ENCODE measurements at regions not wholly inside any gene's neighbourhood (a gene's known extent, or its start where the extent isn't known, plus 50 kb on each side); places are given as distances from the start of the nearest gene placed in this dataset.
A peak's percentile ranks its signal among the peaks of the same experiment; 100 is the strongest.

DNA sequence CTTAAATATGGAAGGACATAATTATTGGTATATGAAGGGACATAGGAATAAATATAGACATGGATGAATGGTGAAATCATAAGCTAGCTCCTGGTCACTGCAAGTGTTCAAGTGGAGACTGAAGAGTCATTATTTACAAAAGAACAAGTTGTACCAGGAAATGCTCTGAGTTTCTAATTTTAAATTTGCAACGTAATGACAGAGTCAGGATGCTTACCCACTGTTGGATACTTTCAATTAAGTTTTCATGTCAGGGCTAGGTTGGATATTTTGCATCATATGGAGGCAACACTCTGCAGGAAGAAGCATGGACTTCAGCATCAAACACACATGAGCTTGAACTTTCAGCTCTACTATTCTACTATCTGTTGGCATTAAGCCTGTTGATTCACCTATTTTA, 499.6 kb upstream of the C1orf87 start:
- Histone ChIP-seq H3K27me3 (ENCODE audit: control insufficient read depth in 4 of 4, insufficient read depth in 4 of 4, low read length in 3 of 4) (no peaks in the 10 kb centered on the region), H3K9ac (ENCODE audit: low read depth in 1 of 2, low read length in 2 of 2) (no peak overlapping the region), H3K4me3 (ENCODE audit: low read depth in 1 of 3, low read length in 3 of 3) (no peak overlapping the region), H3K9me3 (ENCODE audit: control insufficient read depth in 4 of 4, low read length in 3 of 4) (no peaks in the 10 kb centered on the region), H3K4me1 (ENCODE audit: control insufficient read depth in 4 of 4, insufficient read depth in 4 of 4, low read length in 3 of 4) (no peaks in the 10 kb centered on the region), H3K27ac (ENCODE audit: low read depth in 1 of 2, low read length in 2 of 2) (no peak overlapping the region), H3K36me3 (ENCODE audit: control insufficient read depth in 4 of 4, insufficient read depth in 3 of 4, low read depth in 1 of 4, low read length in 3 of 4) (no peaks in the 10 kb centered on the region)
- no peak for DNase-seq (ENCODE audit: low spot score)
- peak; percentile 19 to 36 for TF ChIP-seq HNF4A (conservative IDR thresholded peaks at IDR 0.05)
- no peak for TF ChIP-seq FOXA2 (IDR thresholded peaks at IDR 0.05)
- no peak for TF ChIP-seq EGR1 (IDR thresholded peaks at IDR 0.05; ENCODE audit: low read depth in 2 of 2)
- TF ChIP-seq, protein P1, sequence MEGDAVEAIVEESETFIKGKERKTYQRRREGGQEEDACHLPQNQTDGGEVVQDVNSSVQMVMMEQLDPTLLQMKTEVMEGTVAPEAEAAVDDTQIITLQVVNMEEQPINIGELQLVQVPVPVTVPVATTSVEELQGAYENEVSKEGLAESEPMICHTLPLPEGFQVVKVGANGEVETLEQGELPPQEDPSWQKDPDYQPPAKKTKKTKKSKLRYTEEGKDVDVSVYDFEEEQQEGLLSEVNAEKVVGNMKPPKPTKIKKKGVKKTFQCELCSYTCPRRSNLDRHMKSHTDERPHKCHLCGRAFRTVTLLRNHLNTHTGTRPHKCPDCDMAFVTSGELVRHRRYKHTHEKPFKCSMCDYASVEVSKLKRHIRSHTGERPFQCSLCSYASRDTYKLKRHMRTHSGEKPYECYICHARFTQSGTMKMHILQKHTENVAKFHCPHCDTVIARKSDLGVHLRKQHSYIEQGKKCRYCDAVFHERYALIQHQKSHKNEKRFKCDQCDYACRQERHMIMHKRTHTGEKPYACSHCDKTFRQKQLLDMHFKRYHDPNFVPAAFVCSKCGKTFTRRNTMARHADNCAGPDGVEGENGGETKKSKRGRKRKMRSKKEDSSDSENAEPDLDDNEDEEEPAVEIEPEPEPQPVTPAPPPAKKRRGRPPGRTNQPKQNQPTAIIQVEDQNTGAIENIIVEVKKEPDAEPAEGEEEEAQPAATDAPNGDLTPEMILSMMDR (IDR thresholded peaks at IDR 0.05; ENCODE audit: low read depth, low read length, missing input control): no peak
- peak; percentile 16 for TF ChIP-seq SP1 (IDR thresholded peaks at IDR 0.05)
- no peak for TF ChIP-seq TAF1 (conservative IDR thresholded peaks at IDR 0.05)
- TF ChIP-seq JUND (IDR thresholded peaks at IDR 0.05): peak in 1 of 2 donors; percentile 3
- no peak for TF ChIP-seq GABPA (IDR thresholded peaks at IDR 0.05 in 1 of 2, conservative IDR thresholded peaks at IDR 0.05 in 1 of 2)
- TF ChIP-seq, protein P2, sequence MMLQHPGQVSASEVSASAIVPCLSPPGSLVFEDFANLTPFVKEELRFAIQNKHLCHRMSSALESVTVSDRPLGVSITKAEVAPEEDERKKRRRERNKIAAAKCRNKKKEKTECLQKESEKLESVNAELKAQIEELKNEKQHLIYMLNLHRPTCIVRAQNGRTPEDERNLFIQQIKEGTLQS (IDR thresholded peaks at IDR 0.05): no peak
- no peak for TF ChIP-seq RXRA (IDR thresholded peaks at IDR 0.05)
- TF ChIP-seq, protein P3, sequence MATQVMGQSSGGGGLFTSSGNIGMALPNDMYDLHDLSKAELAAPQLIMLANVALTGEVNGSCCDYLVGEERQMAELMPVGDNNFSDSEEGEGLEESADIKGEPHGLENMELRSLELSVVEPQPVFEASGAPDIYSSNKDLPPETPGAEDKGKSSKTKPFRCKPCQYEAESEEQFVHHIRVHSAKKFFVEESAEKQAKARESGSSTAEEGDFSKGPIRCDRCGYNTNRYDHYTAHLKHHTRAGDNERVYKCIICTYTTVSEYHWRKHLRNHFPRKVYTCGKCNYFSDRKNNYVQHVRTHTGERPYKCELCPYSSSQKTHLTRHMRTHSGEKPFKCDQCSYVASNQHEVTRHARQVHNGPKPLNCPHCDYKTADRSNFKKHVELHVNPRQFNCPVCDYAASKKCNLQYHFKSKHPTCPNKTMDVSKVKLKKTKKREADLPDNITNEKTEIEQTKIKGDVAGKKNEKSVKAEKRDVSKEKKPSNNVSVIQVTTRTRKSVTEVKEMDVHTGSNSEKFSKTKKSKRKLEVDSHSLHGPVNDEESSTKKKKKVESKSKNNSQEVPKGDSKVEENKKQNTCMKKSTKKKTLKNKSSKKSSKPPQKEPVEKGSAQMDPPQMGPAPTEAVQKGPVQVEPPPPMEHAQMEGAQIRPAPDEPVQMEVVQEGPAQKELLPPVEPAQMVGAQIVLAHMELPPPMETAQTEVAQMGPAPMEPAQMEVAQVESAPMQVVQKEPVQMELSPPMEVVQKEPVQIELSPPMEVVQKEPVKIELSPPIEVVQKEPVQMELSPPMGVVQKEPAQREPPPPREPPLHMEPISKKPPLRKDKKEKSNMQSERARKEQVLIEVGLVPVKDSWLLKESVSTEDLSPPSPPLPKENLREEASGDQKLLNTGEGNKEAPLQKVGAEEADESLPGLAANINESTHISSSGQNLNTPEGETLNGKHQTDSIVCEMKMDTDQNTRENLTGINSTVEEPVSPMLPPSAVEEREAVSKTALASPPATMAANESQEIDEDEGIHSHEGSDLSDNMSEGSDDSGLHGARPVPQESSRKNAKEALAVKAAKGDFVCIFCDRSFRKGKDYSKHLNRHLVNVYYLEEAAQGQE (IDR thresholded peaks at IDR 0.05): no peak
- TF ChIP-seq FOXA1 (IDR thresholded peaks at IDR 0.05): no peak
- TF ChIP-seq HNF4G (IDR thresholded peaks at IDR 0.05): no peak
- TF ChIP-seq, protein P4, sequence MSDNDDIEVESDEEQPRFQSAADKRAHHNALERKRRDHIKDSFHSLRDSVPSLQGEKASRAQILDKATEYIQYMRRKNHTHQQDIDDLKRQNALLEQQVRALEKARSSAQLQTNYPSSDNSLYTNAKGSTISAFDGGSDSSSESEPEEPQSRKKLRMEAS (IDR thresholded peaks at IDR 0.05): no peak
- TF ChIP-seq, protein P5, sequence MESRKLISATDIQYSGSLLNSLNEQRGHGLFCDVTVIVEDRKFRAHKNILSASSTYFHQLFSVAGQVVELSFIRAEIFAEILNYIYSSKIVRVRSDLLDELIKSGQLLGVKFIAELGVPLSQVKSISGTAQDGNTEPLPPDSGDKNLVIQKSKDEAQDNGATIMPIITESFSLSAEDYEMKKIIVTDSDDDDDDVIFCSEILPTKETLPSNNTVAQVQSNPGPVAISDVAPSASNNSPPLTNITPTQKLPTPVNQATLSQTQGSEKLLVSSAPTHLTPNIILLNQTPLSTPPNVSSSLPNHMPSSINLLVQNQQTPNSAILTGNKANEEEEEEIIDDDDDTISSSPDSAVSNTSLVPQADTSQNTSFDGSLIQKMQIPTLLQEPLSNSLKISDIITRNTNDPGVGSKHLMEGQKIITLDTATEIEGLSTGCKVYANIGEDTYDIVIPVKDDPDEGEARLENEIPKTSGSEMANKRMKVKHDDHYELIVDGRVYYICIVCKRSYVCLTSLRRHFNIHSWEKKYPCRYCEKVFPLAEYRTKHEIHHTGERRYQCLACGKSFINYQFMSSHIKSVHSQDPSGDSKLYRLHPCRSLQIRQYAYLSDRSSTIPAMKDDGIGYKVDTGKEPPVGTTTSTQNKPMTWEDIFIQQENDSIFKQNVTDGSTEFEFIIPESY (IDR thresholded peaks at IDR 0.05): no peak
- 21% methylated on average over 1 of the region's 1 CpG for WGBS

DNA sequence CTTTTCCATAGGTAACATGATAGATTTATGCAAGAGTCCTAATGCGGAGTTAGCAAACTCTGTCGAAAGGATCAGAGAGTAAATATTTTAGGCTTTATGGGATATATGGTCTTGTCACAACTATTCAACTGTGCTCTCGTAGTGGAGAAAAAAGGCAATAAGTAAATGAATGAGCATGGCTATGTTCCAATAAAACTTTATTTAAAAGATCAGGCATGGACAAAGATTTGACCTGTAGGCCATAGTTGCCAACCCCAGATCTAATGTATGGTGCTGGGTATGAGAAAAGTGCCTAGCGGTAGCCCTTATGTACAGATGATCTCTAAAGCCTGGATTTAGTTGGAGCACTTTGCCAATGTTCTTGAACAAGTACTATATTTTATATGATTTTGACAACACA, 498.8 kb upstream of the C1orf87 start:
- Histone ChIP-seq H3K27me3 (ENCODE audit: control insufficient read depth in 4 of 4, insufficient read depth in 4 of 4, low read length in 3 of 4) (no peaks in the 10 kb centered on the region), H3K9me3 (ENCODE audit: control insufficient read depth in 4 of 4, low read length in 3 of 4) (no peaks in the 10 kb centered on the region), H3K4me3 (ENCODE audit: low read depth in 1 of 3, low read length in 3 of 3) (no peak overlapping the region), H3K27ac (ENCODE audit: low read depth in 1 of 2, low read length in 2 of 2) (no peak overlapping the region), H3K4me1 (ENCODE audit: control insufficient read depth in 4 of 4, insufficient read depth in 4 of 4, low read length in 3 of 4) (no peaks in the 10 kb centered on the region), H3K9ac (ENCODE audit: low read depth in 1 of 2, low read length in 2 of 2) (no peak overlapping the region), H3K36me3 (ENCODE audit: control insufficient read depth in 4 of 4, insufficient read depth in 3 of 4, low read depth in 1 of 4, low read length in 3 of 4) (no peaks in the 10 kb centered on the region)
- 92% methylated on average over 4 of the region's 4 CpGs for WGBS
- no peak for DNase-seq (ENCODE audit: low spot score)
- TF ChIP-seq RAD21 (IDR thresholded peaks at IDR 0.05) (no peak), HNF4A (conservative IDR thresholded peaks at IDR 0.05) (no peak), FOXA1 (IDR thresholded peaks at IDR 0.05) (no peak)
- TF ChIP-seq, protein P2 (IDR thresholded peaks at IDR 0.05): no peak
- TF ChIP-seq, protein P3 (IDR thresholded peaks at IDR 0.05): no peak
- TF ChIP-seq, protein P4 (IDR thresholded peaks at IDR 0.05): no peak
- TF ChIP-seq, protein P1 (IDR thresholded peaks at IDR 0.05; ENCODE audit: low read depth, low read length, missing input control): no peak
